Hepatocyte (in vitro differentiated cells): ENCODE measurements at regions not wholly inside any gene's neighbourhood (a gene's known extent, or its start where the extent isn't known, plus 50 kb on each side); places are given as distances from the start of the nearest gene placed in this dataset.

Experiments
- DNase-seq: peaks from one replicate; pipeline ENCODE4 v3.0.0-alpha.2; 2016; ENCODE audit warnings: low spot score
- H2AFZ ChIP-seq: fragments of 200-600 bp; sonication (generic); 2 replicates; pipeline ENCODE4 v1.6.0; 2016; ENCODE audit warnings: antibody characterized with exemption, mild to moderate bottlenecking
- H3K27ac ChIP-seq: fragments of 200-600 bp; sonication (generic); 2 replicates; pipeline ENCODE4 v1.5.1; 2016; ENCODE audit warnings: mild to moderate bottlenecking
- H3K27me3 ChIP-seq: fragments of 200-600 bp; sonication (generic); 2 replicates; pipeline ENCODE4 v1.6.1; 2016
- H3K36me3 ChIP-seq: fragments of 200-600 bp; sonication (generic); replicated peaks from 2 replicates; pipeline ENCODE4 v1.5.1; 2016; ENCODE audit warnings: low read depth; ENCODE audit not compliant: insufficient read depth
- H3K4me1 ChIP-seq: fragments of 200-600 bp; sonication (generic); 2 replicates; pipeline ENCODE4 v1.5.1; 2016; ENCODE audit warnings: mild to moderate bottlenecking, moderate library complexity; ENCODE audit not compliant: insufficient read depth
- H3K4me2 ChIP-seq: fragments of 200-600 bp; sonication (generic); 2 replicates; pipeline ENCODE4 v1.6.0; 2016
- H3K4me3 ChIP-seq: fragments of 200-600 bp; sonication (generic); 2 replicates; pipeline ENCODE4 v1.5.1; 2016; ENCODE audit warnings: mild to moderate bottlenecking
- H3K79me2 ChIP-seq: fragments of 200-600 bp; sonication (generic); 2 replicates; pipeline ENCODE4 v1.6.0; 2017; ENCODE audit warnings: mild to moderate bottlenecking
- H3K9me2 ChIP-seq: fragments of 200-600 bp; sonication (generic); replicated peaks from 2 replicates; pipeline ENCODE4 v1.6.0; 2017; ENCODE audit warnings: mild to moderate bottlenecking; ENCODE audit not compliant: insufficient read depth
- H3K9me3 ChIP-seq: fragments of 200-600 bp; sonication (generic); 2 replicates; pipeline ENCODE4 v1.5.1; 2016; ENCODE audit warnings: low read depth, mild to moderate bottlenecking
- H4K20me1 ChIP-seq: fragments of 200-600 bp; sonication (generic); 2 replicates; pipeline ENCODE4 v1.6.0; 2016; ENCODE audit warnings: mild to moderate bottlenecking; ENCODE audit not compliant: insufficient read depth, poor library complexity, severe bottlenecking
- CTCF ChIP-seq: fragments of 200-600 bp; sonication (generic); IDR thresholded peaks from 2 replicates; pipeline ENCODE4 v1.5.1; 2016; ENCODE audit warnings: antibody characterized with exemption, mild to moderate bottlenecking; ENCODE audit not compliant: poor library complexity
- EZH2 ChIP-seq: fragments of 200-600 bp; sonication (generic); IDR thresholded peaks from 2 replicates; pipeline ENCODE4 v1.6.1; 2016; ENCODE audit warnings: antibody characterized with exemption, mild to moderate bottlenecking, borderline replicate concordance
- EZH2phosphoT487 ChIP-seq: fragments of 200-600 bp; sonication (generic); IDR thresholded peaks from one replicate; pipeline ENCODE4 v1.6.1; 2018; ENCODE audit warnings: antibody characterized with exemption, mild to moderate bottlenecking, low read depth, moderate library complexity; ENCODE audit not compliant: unreplicated experiment, severe bottlenecking
- whole genome bisulfite sequencing: methylation state at CpG from one replicate; pipeline ENCODE4 v1.1.6; 2016; ENCODE audit warnings: low lambda C conversion rate; ENCODE audit errors: missing lambda C conversion rate; 5-methylcytosine and 5-hydroxymethylcytosine counted together

DNA sequence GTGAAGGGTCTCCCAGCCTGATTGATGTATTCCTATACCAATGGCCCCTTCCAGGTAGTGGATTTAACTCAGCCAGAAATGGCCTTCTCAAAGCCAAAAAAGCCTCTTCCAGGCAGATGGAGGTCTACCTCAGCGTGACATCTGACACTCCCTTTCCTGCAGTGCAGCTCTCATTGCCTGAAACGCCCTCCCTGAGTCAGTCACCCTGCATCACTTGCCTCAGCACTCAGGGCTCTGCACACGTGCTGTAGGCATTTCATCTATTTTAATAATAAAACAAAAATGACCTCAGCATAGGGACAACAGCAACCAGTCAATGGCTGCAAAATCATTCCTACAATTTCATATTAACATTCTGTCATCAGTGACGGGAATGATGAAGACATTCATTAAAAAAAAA lies 64.4 kb upstream of the GJA5 start:
- Histone ChIP-seq H3K27ac (no peak overlapping the region), H3K4me2 (no peak overlapping the region), H3K4me1 (no peaks in the 10 kb centered on the region), H3K79me2 (no peaks in the 10 kb centered on the region), H3K4me3 (no peak overlapping the region), H3K27me3 (no peaks in the 10 kb centered on the region), H3K9me2 (no peaks in the 10 kb centered on the region), H2AFZ (no peak overlapping the region), H4K20me1 (no peaks in the 10 kb centered on the region), H3K9me3 (no peaks in the 10 kb centered on the region), H3K36me3 (no peaks in the 10 kb centered on the region)
- 75% methylated on average over 4 of the region's 4 CpGs for WGBS
- DNase-seq = no peak
- TF ChIP-seq EZH2phosphoT487 = no peak
- TF ChIP-seq CTCF = no peak
- TF ChIP-seq EZH2 = no peak

DNA sequence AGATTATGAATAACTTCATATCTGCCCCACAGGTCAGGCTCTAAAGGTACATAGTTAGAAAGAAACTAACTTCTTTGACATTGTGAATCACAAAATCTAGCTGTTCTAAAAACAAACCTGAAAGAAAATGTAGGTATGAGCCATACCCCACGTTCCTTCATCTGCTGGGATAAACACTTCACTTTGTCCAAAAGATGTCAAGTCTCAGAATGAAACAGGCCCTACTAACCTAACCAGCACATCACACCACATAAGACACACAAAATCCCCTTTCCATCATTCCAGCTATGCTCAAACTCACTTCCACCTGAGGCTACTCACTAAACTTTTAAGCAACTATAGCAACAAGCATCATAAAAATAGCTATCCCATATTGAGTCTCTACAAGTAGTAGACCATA lies 65.2 kb upstream of the GJA5 start:
- no peaks in the 10 kb centered on the region for H3K36me3 ChIP-seq
- 85% methylated on average over 1 of the region's 1 CpG for WGBS
- H4K20me1 ChIP-seq = no peaks in the 10 kb centered on the region
- H3K4me1 ChIP-seq = no peaks in the 10 kb centered on the region
- no peak overlapping the region for H3K4me3 ChIP-seq
- no peak for DNase-seq
- TF ChIP-seq EZH2 (no peak), EZH2phosphoT487 (no peak), CTCF (no peak)
- H3K9me3 ChIP-seq = no peaks in the 10 kb centered on the region
- no peak overlapping the region for H2AFZ ChIP-seq
- H3K4me2 ChIP-seq = no peak overlapping the region
- H3K27ac ChIP-seq = no peak overlapping the region
- no peaks in the 10 kb centered on the region for H3K79me2 ChIP-seq
- H3K9me2 ChIP-seq = no peaks in the 10 kb centered on the region
- no peaks in the 10 kb centered on the region for H3K27me3 ChIP-seq

DNA sequence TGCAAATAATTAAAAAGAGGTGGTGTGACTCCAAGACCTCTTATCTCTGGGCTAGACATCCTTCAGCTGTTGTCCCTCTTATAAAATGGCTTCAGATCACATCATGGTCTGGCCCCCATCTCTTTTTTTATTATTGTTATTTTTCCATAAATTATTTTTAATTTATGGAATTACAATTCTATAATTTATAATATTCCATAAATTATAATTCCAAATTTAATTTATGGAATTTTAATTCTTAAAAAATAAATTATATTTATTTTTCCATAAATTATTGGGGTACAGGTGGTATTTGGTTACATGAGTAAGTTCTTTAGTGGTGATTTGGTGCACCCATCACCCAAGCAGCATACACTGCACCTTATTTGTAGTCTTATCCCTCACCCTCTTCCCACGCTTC lies 65.9 kb upstream of the GJA5 start:
- H3K79me2 ChIP-seq = no peaks in the 10 kb centered on the region
- H3K9me3 ChIP-seq = no peaks in the 10 kb centered on the region
- H3K4me1 ChIP-seq = no peaks in the 10 kb centered on the region
- H4K20me1 ChIP-seq = no peaks in the 10 kb centered on the region
- no peaks in the 10 kb centered on the region for H3K27me3 ChIP-seq
- H3K27ac ChIP-seq = no peak overlapping the region
- TF ChIP-seq EZH2phosphoT487 (no peak), CTCF (no peak), EZH2 (no peak)
- no peak overlapping the region for H2AFZ ChIP-seq
- no peak for DNase-seq
- no peaks in the 10 kb centered on the region for H3K9me2 ChIP-seq
- no peaks in the 10 kb centered on the region for H3K36me3 ChIP-seq
- no peak overlapping the region for H3K4me3 ChIP-seq
- 97% methylated on average over 1 of the region's 1 CpG for WGBS
- H3K4me2 ChIP-seq = no peak overlapping the region

DNA sequence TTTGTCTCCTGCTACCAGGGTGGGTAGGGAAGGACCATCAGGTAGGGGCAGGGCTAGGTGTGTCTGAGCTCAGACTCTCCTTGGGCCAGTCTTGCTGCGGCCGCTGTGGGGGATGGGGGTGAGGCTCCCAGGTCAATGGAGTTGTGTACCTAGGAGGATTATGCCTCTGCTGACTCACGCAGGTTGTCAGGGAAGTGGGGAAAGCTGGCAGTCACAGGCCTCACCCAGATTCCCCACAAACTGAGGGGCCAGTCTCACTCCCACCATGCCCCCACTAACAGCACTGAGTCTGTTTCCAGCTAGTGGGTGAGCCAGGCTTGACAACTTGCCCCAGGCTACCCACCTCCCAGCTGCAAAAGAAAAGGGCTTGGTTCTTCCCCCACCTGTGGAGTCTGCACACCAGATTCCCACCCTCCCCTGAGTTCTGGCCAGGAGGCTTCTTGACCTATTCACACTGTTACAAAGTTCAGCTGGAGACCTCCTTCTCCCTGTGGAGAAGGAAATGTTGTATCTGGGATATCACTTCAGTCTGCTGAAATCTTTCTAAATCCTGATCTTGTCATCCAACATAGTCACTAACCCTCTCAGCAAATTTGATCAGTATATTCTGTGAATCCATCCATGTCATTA lies 69.2 kb upstream of the GJA8 start:
- H3K36me3 ChIP-seq = no peaks in the 10 kb centered on the region
- WGBS = 46% methylated on average over 3 of the region's 3 CpGs
- peak overlapping the region; percentile 97 for H3K27ac ChIP-seq
- peak; percentile 69 for DNase-seq
- H3K9me3 ChIP-seq = no peaks in the 10 kb centered on the region
- no peak for TF ChIP-seq CTCF
- no peaks in the 10 kb centered on the region for H3K27me3 ChIP-seq
- no peaks in the 10 kb centered on the region for H4K20me1 ChIP-seq
- H3K9me2 ChIP-seq = no peaks in the 10 kb centered on the region
- H3K4me2 ChIP-seq = peak overlapping the region; percentile 41
- H3K4me3 ChIP-seq = no peak overlapping the region
- H3K79me2 ChIP-seq = no peaks in the 10 kb centered on the region
- H2AFZ ChIP-seq = peak overlapping the region; percentile 28
- peaks cover 28% of the 10 kb centered on the region for H3K4me1 ChIP-seq
